ENCODE measurements at regions not wholly inside any gene's neighbourhood (a gene's known extent, or its start where the extent isn't known, plus 50 kb on each side); places are given as distances from the start of the nearest gene placed in this dataset.

GRCh38 chr6:15871276-15871675 lies 208.4 kb upstream of the DTNBP1 start:
- H3K36me3 ChIP-seq = no peaks in the 10 kb centered on the region
- H3K27me3 ChIP-seq = no peaks in the 10 kb centered on the region
- ATAC-seq (no peak), DNase-seq (no peak)
- peaks cover 9% of the 10 kb centered on the region for H3K4me1 ChIP-seq
- no peak overlapping the region for H3K27ac ChIP-seq
- H3K9me3 ChIP-seq = no peaks in the 10 kb centered on the region
- TF ChIP-seq CTCF (IDR thresholded peaks at IDR 0.05) = no peak
- intact Hi-C loops (cut with DNase I) = no loop called here
- H3K4me3 ChIP-seq = no peak overlapping the region

GRCh38 chr6:15870333-15871043 lies 207.7 kb upstream of the DTNBP1 start:
- Histone ChIP-seq H3K27ac (no peak overlapping the region), H3K27me3 (no peaks in the 10 kb centered on the region), H3K4me3 (no peak overlapping the region), H3K36me3 (no peaks in the 10 kb centered on the region), H3K4me1 (peaks cover 9% of the 10 kb centered on the region), H3K9me3 (no peaks in the 10 kb centered on the region)
- ATAC-seq (peak; percentile 46), DNase-seq (no peak)
- TF ChIP-seq CTCF (IDR thresholded peaks at IDR 0.05) = no peak
- intact Hi-C loops (cut with DNase I) = no loop called here

- Histone ChIP-seq H3K36me3 (no peaks in the 10 kb centered on the region), H3K4me3 (no peak overlapping the region), H3K27me3 (no peaks in the 10 kb centered on the region), H3K4me1 (no peaks in the 10 kb centered on the region), H3K9me3 (no peaks in the 10 kb centered on the region), H3K27ac (no peak overlapping the region)
- intact Hi-C loops (cut with DNase I) = no loop called here
- DNase-seq (no peak), ATAC-seq (no peak)
- no peak for TF ChIP-seq CTCF (IDR thresholded peaks at IDR 0.05)
Observed at GRCh38 chr6:15864708-15865062, 201.9 kb upstream of the DTNBP1 start.

- ATAC-seq (peak; percentile 40), DNase-seq (no peak)
- Histone ChIP-seq H3K36me3 (no peaks in the 10 kb centered on the region), H3K4me1 (no peaks in the 10 kb centered on the region), H3K4me3 (no peak overlapping the region), H3K9me3 (no peaks in the 10 kb centered on the region), H3K27me3 (no peaks in the 10 kb centered on the region), H3K27ac (no peak overlapping the region)
- intact Hi-C loops (cut with DNase I) = no loop called here
- TF ChIP-seq CTCF (IDR thresholded peaks at IDR 0.05) = no peak
Observed at GRCh38 chr6:15864038-15864707, 201.3 kb upstream of the DTNBP1 start.

- intact Hi-C loops (cut with DNase I) = no loop called here
- no peak for DNase-seq
- no peak for TF ChIP-seq CTCF (IDR thresholded peaks at IDR 0.05)
- no peak for ATAC-seq
- no peaks in the 10 kb centered on the region for H3K36me3 ChIP-seq
- H3K4me1 ChIP-seq = no peaks in the 10 kb centered on the region
- no peak overlapping the region for H3K27ac ChIP-seq
- H3K27me3 ChIP-seq = no peaks in the 10 kb centered on the region
- no peak overlapping the region for H3K4me3 ChIP-seq
- no peaks in the 10 kb centered on the region for H3K9me3 ChIP-seq
Observed at GRCh38 chr6:15862810-15863209, 200.0 kb upstream of the DTNBP1 start.
